Peyer's patch (tissue), 4 donors: ENCODE measurements at regions not wholly inside any gene's neighbourhood (a gene's known extent, or its start where the extent isn't known, plus 50 kb on each side); places are given as distances from the start of the nearest gene placed in this dataset.
"Not testable (repeated sequence)": the region's sequence is repeated elsewhere in the genome, so short reads cannot be mapped to it uniquely, and the experiment has no call there.

ENCODE experiments used
- DNase-seq, 3 donors: peaks; one replicate each; pipeline ENCODE4 v3.0.0-alpha.2; 2017 to 2019
- H3K27ac ChIP-seq, 4 donors: fragments of 200-600 bp; sonication (generic); one replicate each; pipeline ENCODE4 v1.5.1; 2016 to 2019
- H3K27me3 ChIP-seq, 2 donors: fragments of 200-600 bp; sonication (generic); one replicate each; pipeline ENCODE4 v1.5.1; 2019
- H3K36me3 ChIP-seq, 3 donors: fragments of 200-600 bp; sonication (generic); one replicate each; pipeline ENCODE4 v1.5.1; 2016 to 2019
- H3K4me1 ChIP-seq, 4 donors: fragments of 200-600 bp; sonication (generic); one replicate each; pipeline ENCODE4 v1.5.1; 2016 to 2019
- H3K4me3 ChIP-seq, 4 donors: fragments of 200-600 bp; sonication (generic); 1 replicate in 3 of 4; 2 replicates in 1 of 4; pipeline ENCODE4 v1.5.1; 2016 to 2019; ENCODE audit warnings: mild to moderate bottlenecking in 1 of 4
- H3K9me3 ChIP-seq, 4 donors: fragments of 200-600 bp; sonication (generic); one replicate each; pipeline ENCODE4 v1.5.1; 2016 to 2019; ENCODE audit warnings: mild to moderate bottlenecking in 1 of 4
- CTCF ChIP-seq, 6 experiments: fragments of 450-650 bp in 4 of 6; fragments of 200-600 bp in 2 of 6; sonication (generic) in 1 of 6; IDR thresholded peaks; one replicate each; pipeline ENCODE4 v1.5.1; 2017 to 2019; ENCODE audit warnings: antibody characterized with exemption in 6 of 6, mild to moderate bottlenecking in 3 of 6, moderate library complexity in 1 of 6
- POLR2A ChIP-seq, 2 donors: fragments of 450-650 bp; IDR thresholded peaks; one replicate each; pipeline ENCODE4 v1.5.1; 2017; ENCODE audit warnings: antibody characterized with exemption in 2 of 2, mild to moderate bottlenecking in 2 of 2, moderate library complexity in 2 of 2

GRCh38 chr13:44802491-44802890 lies 186.8 kb downstream of the NUFIP1 start:
- no peak for DNase-seq
- H3K27me3 ChIP-seq, result no peaks in the 10 kb centered on the region
- no peaks in the 10 kb centered on the region for H3K4me1 ChIP-seq
- no peak overlapping the region for H3K4me3 ChIP-seq
- no peak for TF ChIP-seq CTCF (IDR thresholded peaks at IDR 0.05)
- TF ChIP-seq POLR2A (IDR thresholded peaks at IDR 0.05), result no peak
- no peaks in the 10 kb centered on the region for H3K9me3 ChIP-seq
- H3K27ac ChIP-seq, result no peak overlapping the region
- no peaks in the 10 kb centered on the region for H3K36me3 ChIP-seq

GRCh38 chr13:44801990-44802389 lies 187.3 kb downstream of the NUFIP1 start:
- Histone ChIP-seq H3K36me3 (no peaks in the 10 kb centered on the region), H3K27me3 (no peaks in the 10 kb centered on the region), H3K27ac (no peak overlapping the region), H3K4me3 (no peak overlapping the region), H3K9me3 (no peaks in the 10 kb centered on the region), H3K4me1 (no peaks in the 10 kb centered on the region)
- TF ChIP-seq CTCF (IDR thresholded peaks at IDR 0.05), result no peak
- no peak for TF ChIP-seq POLR2A (IDR thresholded peaks at IDR 0.05)
- no peak for DNase-seq

- no peak overlapping the region for H3K4me3 ChIP-seq
- no peak for TF ChIP-seq POLR2A (IDR thresholded peaks at IDR 0.05)
- no peak for TF ChIP-seq CTCF (IDR thresholded peaks at IDR 0.05)
These were observed 188.6 kb downstream of the NUFIP1 start for GRCh38 chr13:44800626-44801025.

GRCh38 chr13:44797685-44798084 lies 191.6 kb downstream of the NUFIP1 start:
- no peak for DNase-seq
- no peak for TF ChIP-seq CTCF (IDR thresholded peaks at IDR 0.05)
- TF ChIP-seq POLR2A (IDR thresholded peaks at IDR 0.05), result no peak
- Histone ChIP-seq H3K4me1 (no peaks in the 10 kb centered on the region), H3K4me3 (no peak overlapping the region), H3K27ac (no peak overlapping the region), H3K27me3 (no peaks in the 10 kb centered on the region), H3K9me3 (no peaks in the 10 kb centered on the region), H3K36me3 (no peaks in the 10 kb centered on the region)

More at GRCh38 chr13:44800626-44801025, 188.6 kb downstream of the NUFIP1 start:
- Histone ChIP-seq H3K4me1 (no peaks in the 10 kb centered on the region), H3K27me3 (no peaks in the 10 kb centered on the region), H3K27ac (no peak overlapping the region), H3K9me3 (no peaks in the 10 kb centered on the region), H3K36me3 (no peaks in the 10 kb centered on the region)
- DNase-seq, result no peak

GRCh38 chr13:44796597-44797490 lies 192.4 kb downstream of the NUFIP1 start:
- H3K27ac ChIP-seq, result no peak overlapping the region
- DNase-seq, result no peak
- no peak overlapping the region for H3K4me3 ChIP-seq
- H3K9me3 ChIP-seq, result no peaks in the 10 kb centered on the region
- H3K27me3 ChIP-seq, result no peaks in the 10 kb centered on the region
- no peaks in the 10 kb centered on the region for H3K4me1 ChIP-seq
- TF ChIP-seq CTCF (IDR thresholded peaks at IDR 0.05) (no peak), POLR2A (IDR thresholded peaks at IDR 0.05) (no peak)
- no peaks in the 10 kb centered on the region for H3K36me3 ChIP-seq

GRCh38 chr13:44796039-44796438 lies 193.2 kb downstream of the NUFIP1 start:
- H3K27ac ChIP-seq, H3K36me3 ChIP-seq, H3K4me3 ChIP-seq, H3K27me3 ChIP-seq, DNase-seq, H3K9me3 ChIP-seq, H3K4me1 ChIP-seq: not testable (repeated sequence)
